ENCODE measurements at regions not wholly inside any gene's neighbourhood (a gene's known extent, or its start where the extent isn't known, plus 50 kb on each side); places are given as distances from the start of the nearest gene placed in this dataset.
"Not testable (repeated sequence)": the region's sequence is repeated elsewhere in the genome, so short reads cannot be mapped to it uniquely, and the experiment has no call there.

DNA sequence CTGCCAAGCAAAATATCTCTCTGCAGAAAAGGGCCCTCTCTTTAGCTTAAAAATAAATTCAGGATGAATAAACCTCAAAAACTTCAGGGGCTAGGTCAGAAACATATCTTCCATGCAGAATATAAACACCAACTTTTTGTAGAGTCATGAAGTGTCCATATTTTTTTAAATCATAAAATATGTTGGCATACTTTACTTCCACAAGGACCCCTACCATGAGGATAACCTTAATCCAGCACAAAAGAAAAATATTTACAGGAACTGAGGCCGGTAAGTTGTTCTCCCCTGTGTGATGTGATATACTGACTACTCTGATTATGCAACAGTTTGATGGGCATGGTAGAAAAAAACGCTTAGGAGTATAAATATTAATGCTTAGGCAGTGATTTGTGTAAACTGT, 264.8 kb upstream of the CDH11 start:
- Histone ChIP-seq H3K4me3 (ENCODE audit: low read length in 2 of 2) (no peak overlapping the region), H3K36me3 (ENCODE audit: control insufficient read depth in 1 of 2, insufficient read depth in 2 of 2, low read length in 1 of 2) (no peaks in the 10 kb centered on the region), H3K9me3 (ENCODE audit: control insufficient read depth, low read length) (no peaks in the 10 kb centered on the region), H3K27me3 (ENCODE audit: control insufficient read depth in 1 of 2, insufficient read depth in 2 of 2, low read length in 1 of 2) (no peaks in the 10 kb centered on the region), H3K27ac (ENCODE audit: low read depth in 1 of 2, low read length in 2 of 2) (no peak overlapping the region), H3K4me1 (ENCODE audit: control insufficient read depth in 1 of 2, insufficient read depth in 2 of 2, low read length in 2 of 2) (peaks cover 0 to 5% of the 10 kb centered on the region in 2 donors)
- ATAC-seq (ENCODE audit: low FRiP score) = no peak
- intact Hi-C loops (cut with DNase I) = loop anchor here in 1 of 2 donors (10.0 kb wide), 1 partner anchor 262 kb away; the partner anchor contains the start of gene CDH11
- DNase-seq = no peak
- WGBS, 2 donors = 6% methylated on average over 2 of the region's 2 CpGs

DNA sequence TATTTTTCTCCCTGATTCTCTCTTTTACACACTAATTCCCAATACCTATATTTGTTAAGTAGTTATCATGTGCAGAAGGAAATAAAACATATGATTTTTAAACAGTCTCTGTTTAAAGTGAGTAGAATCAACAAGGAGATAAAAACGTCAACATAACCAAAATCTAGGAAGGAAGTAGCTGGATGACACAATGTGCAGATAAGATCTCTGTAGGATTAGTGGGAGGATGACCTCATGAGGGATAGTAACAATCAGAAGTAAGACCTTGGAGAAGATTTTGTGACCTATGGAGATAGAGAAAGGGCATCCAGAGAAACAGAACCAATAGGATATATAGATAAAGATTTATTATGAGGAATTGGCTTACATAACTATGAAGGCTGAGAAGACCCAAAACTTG, 262.6 kb upstream of the CDH11 start:
- Histone ChIP-seq H3K27ac (ENCODE audit: low read depth in 1 of 2, low read length in 2 of 2) (no peak overlapping the region), H3K4me3 (ENCODE audit: low read length in 2 of 2) (no peak overlapping the region), H3K4me1 (ENCODE audit: control insufficient read depth in 1 of 2, insufficient read depth in 2 of 2, low read length in 2 of 2) (peaks cover 0 to 5% of the 10 kb centered on the region in 2 donors), H3K27me3 (ENCODE audit: control insufficient read depth in 1 of 2, insufficient read depth in 2 of 2, low read length in 1 of 2) (no peaks in the 10 kb centered on the region), H3K36me3 (ENCODE audit: control insufficient read depth in 1 of 2, insufficient read depth in 2 of 2, low read length in 1 of 2) (no peaks in the 10 kb centered on the region), H3K9me3 (ENCODE audit: control insufficient read depth, low read length) (no peaks in the 10 kb centered on the region)
- WGBS, 2 donors = 57 to 58% methylated on average over 1 of the region's 1 CpG
- ATAC-seq (ENCODE audit: low FRiP score) (no peak), DNase-seq (no peak)
- intact Hi-C loops (cut with DNase I) = loop anchor here in 1 of 2 donors (10.0 kb wide), 1 partner anchor 260 kb away; the partner anchor contains the start of gene CDH11

DNA sequence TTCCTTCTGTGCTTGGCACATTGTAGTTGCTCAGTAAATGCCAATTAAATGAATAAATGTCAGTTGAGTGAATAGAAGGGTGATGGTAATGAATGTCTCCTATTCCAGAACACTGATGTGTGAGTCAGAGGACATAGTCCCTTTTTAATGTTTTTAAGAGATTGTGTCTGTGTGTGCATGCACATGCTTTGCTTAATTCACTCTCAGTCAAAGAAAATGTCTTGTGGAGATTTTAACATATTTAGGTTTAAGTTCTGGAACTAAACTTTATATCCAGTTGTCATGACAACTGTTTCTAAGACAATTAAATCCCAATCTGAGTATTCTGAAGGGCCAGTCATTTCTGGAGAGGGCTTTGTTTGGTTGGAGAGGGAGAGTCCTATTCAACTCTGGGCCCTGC, 255.3 kb upstream of the CDH11 start:
- no peak for ATAC-seq (ENCODE audit: low FRiP score)
- Histone ChIP-seq H3K27me3 (ENCODE audit: control insufficient read depth in 1 of 2, insufficient read depth in 2 of 2, low read length in 1 of 2) (no peaks in the 10 kb centered on the region), H3K4me3 (ENCODE audit: low read length in 2 of 2) (no peak overlapping the region), H3K27ac (ENCODE audit: low read depth in 1 of 2, low read length in 2 of 2) (no peak overlapping the region), H3K4me1 (ENCODE audit: control insufficient read depth in 1 of 2, insufficient read depth in 2 of 2, low read length in 2 of 2) (peaks cover 0 to 3% of the 10 kb centered on the region in 2 donors), H3K9me3 (ENCODE audit: control insufficient read depth, low read length) (no peaks in the 10 kb centered on the region), H3K36me3 (ENCODE audit: control insufficient read depth in 1 of 2, insufficient read depth in 2 of 2, low read length in 1 of 2) (no peaks in the 10 kb centered on the region)
- no peak for DNase-seq
- intact Hi-C loops (cut with DNase I) = no loop called here

- H3K27ac ChIP-seq (ENCODE audit: low read depth in 1 of 2, low read length in 2 of 2) = no peak overlapping the region
- 97% methylated on average over 3 of the region's 3 CpGs for WGBS, 2 donors
- DNase-seq (no peak), ATAC-seq (ENCODE audit: low FRiP score) (no peak)
- no peaks in the 10 kb centered on the region for H3K9me3 ChIP-seq (ENCODE audit: control insufficient read depth, low read length)
- H3K4me3 ChIP-seq (ENCODE audit: low read length in 2 of 2) = no peak overlapping the region
- peaks cover 0 to 3% of the 10 kb centered on the region in 2 donors for H3K4me1 ChIP-seq (ENCODE audit: control insufficient read depth in 1 of 2, insufficient read depth in 2 of 2, low read length in 2 of 2)
- intact Hi-C loops (cut with DNase I) = no loop called here
- H3K27me3 ChIP-seq (ENCODE audit: control insufficient read depth in 1 of 2, insufficient read depth in 2 of 2, low read length in 1 of 2) = no peaks in the 10 kb centered on the region
- no peaks in the 10 kb centered on the region for H3K36me3 ChIP-seq (ENCODE audit: control insufficient read depth in 1 of 2, insufficient read depth in 2 of 2, low read length in 1 of 2)
Observed at GRCh38 chr16:65376601-65377000, 254.7 kb upstream of the CDH11 start.

GRCh38 chr16:65375651-65376050, 253.8 kb upstream of the CDH11 start:
- no peak overlapping the region for H3K27ac ChIP-seq (ENCODE audit: low read depth in 1 of 2, low read length in 2 of 2)
- DNase-seq (no peak), ATAC-seq (ENCODE audit: low FRiP score) (no peak)
- 91 to 94% methylated on average over 1 of the region's 1 CpG for WGBS, 2 donors
- H3K36me3 ChIP-seq (ENCODE audit: control insufficient read depth in 1 of 2, insufficient read depth in 2 of 2, low read length in 1 of 2) = no peaks in the 10 kb centered on the region
- intact Hi-C loops (cut with DNase I) = no loop called here
- no peaks in the 10 kb centered on the region for H3K9me3 ChIP-seq (ENCODE audit: control insufficient read depth, low read length)
- H3K4me1 ChIP-seq (ENCODE audit: control insufficient read depth in 1 of 2, insufficient read depth in 2 of 2, low read length in 2 of 2) = peaks cover 0 to 3% of the 10 kb centered on the region in 2 donors
- H3K27me3 ChIP-seq (ENCODE audit: control insufficient read depth in 1 of 2, insufficient read depth in 2 of 2, low read length in 1 of 2) = no peaks in the 10 kb centered on the region
- no peak overlapping the region for H3K4me3 ChIP-seq (ENCODE audit: low read length in 2 of 2)

- no peak overlapping the region for H3K27ac ChIP-seq (ENCODE audit: low read depth in 1 of 2, low read length in 2 of 2)
- no peaks in the 10 kb centered on the region for H3K9me3 ChIP-seq (ENCODE audit: control insufficient read depth, low read length)
- H3K36me3 ChIP-seq (ENCODE audit: control insufficient read depth in 1 of 2, insufficient read depth in 2 of 2, low read length in 1 of 2) = no peaks in the 10 kb centered on the region
- intact Hi-C loops (cut with DNase I) = no loop called here
- peaks cover 0 to 3% of the 10 kb centered on the region in 2 donors for H3K4me1 ChIP-seq (ENCODE audit: control insufficient read depth in 1 of 2, insufficient read depth in 2 of 2, low read length in 2 of 2)
- DNase-seq (no peak), ATAC-seq (ENCODE audit: low FRiP score) (no peak)
- no peak overlapping the region for H3K4me3 ChIP-seq (ENCODE audit: low read length in 2 of 2)
- 44 to 56% methylated on average over 3 of the region's 3 CpGs for WGBS, 2 donors
- no peaks in the 10 kb centered on the region for H3K27me3 ChIP-seq (ENCODE audit: control insufficient read depth in 1 of 2, insufficient read depth in 2 of 2, low read length in 1 of 2)
Observed at GRCh38 chr16:65373097-65373496, 251.2 kb upstream of the CDH11 start.

GRCh38 chr16:65372171-65372570, 250.3 kb upstream of the CDH11 start:
- no peaks in the 10 kb centered on the region for H3K27me3 ChIP-seq (ENCODE audit: control insufficient read depth in 1 of 2, insufficient read depth in 2 of 2, low read length in 1 of 2)
- H3K9me3 ChIP-seq (ENCODE audit: control insufficient read depth, low read length) = no peaks in the 10 kb centered on the region
- H3K4me1 ChIP-seq (ENCODE audit: control insufficient read depth in 1 of 2, insufficient read depth in 2 of 2, low read length in 2 of 2) = peaks cover 0 to 3% of the 10 kb centered on the region in 2 donors
- DNase-seq (no peak), ATAC-seq (ENCODE audit: low FRiP score) (no peak)
- no peaks in the 10 kb centered on the region for H3K36me3 ChIP-seq (ENCODE audit: control insufficient read depth in 1 of 2, insufficient read depth in 2 of 2, low read length in 1 of 2)
- H3K27ac ChIP-seq (ENCODE audit: low read depth in 1 of 2, low read length in 2 of 2) = no peak overlapping the region
- H3K4me3 ChIP-seq (ENCODE audit: low read length in 2 of 2) = no peak overlapping the region
- intact Hi-C loops (cut with DNase I) = no loop called here

DNA sequence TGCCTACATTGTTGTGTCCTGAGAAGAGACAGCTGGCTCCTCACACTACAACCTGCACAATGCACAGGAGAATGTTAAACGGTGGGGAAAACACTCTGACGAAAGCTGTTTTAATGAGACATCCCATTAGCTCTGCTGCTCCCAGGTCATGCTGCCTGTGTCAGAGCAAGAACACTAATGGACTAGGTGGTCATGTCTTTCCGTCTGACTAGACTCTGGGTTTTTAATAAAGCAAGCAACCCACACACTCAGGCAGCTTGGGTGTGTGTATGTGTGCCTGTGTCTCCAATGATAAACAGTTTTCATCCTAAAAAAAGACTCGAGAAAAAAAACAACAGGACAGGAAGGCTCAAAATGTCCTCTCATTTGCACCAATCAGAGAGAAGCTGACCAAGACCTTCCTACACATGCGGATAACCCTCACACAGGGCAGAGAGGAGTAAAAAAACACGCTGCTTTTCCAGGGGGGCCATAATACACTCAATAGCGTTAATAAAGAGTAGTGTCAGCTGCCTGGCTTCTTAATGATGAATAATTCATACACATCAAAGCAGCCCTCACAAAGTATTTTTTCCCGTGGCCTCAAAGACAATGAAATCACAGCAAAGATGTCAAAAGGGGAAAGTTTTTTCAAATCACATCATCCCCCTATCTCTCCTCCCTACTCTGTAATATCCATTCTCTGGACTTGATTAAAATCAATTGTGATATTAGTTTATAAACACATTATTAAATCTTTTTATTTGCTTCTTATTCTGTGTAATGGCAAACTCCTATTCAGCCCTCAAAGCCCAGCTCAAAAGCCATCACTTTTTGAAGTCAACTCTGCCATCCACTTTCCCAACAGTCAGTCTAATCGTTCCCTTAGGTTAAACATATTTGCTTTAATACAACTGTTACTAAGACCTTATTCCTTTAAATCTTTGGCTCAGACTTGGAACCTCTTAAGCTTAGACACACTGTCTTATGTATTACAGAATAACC, 244.2 kb upstream of the CDH11 start:
- Histone ChIP-seq H3K9me3 (ENCODE audit: control insufficient read depth, low read length) (no peaks in the 10 kb centered on the region), H3K27ac (ENCODE audit: low read depth in 1 of 2, low read length in 2 of 2) (no peak overlapping the region), H3K27me3 (ENCODE audit: control insufficient read depth in 1 of 2, insufficient read depth in 2 of 2, low read length in 1 of 2) (no peaks in the 10 kb centered on the region), H3K4me1 (ENCODE audit: control insufficient read depth in 1 of 2, insufficient read depth in 2 of 2, low read length in 2 of 2) (no peaks in the 10 kb centered on the region), H3K4me3 (ENCODE audit: low read length in 2 of 2) (no peak overlapping the region), H3K36me3 (ENCODE audit: control insufficient read depth in 1 of 2, insufficient read depth in 2 of 2, low read length in 1 of 2) (no peaks in the 10 kb centered on the region)
- 89% methylated on average over 9 of the region's 9 CpGs for WGBS, 2 donors
- DNase-seq (no peak), ATAC-seq (ENCODE audit: low FRiP score) (no peak)
- intact Hi-C loops (cut with DNase I) = no loop called here

- H3K4me3 ChIP-seq (ENCODE audit: low read length in 2 of 2); H3K4me1 ChIP-seq (ENCODE audit: control insufficient read depth in 1 of 2, insufficient read depth in 2 of 2, low read length in 2 of 2); H3K27ac ChIP-seq (ENCODE audit: low read depth in 1 of 2, low read length in 2 of 2); DNase-seq; H3K9me3 ChIP-seq (ENCODE audit: control insufficient read depth, low read length); ATAC-seq (ENCODE audit: low FRiP score); H3K27me3 ChIP-seq (ENCODE audit: control insufficient read depth in 1 of 2, insufficient read depth in 2 of 2, low read length in 1 of 2); H3K36me3 ChIP-seq (ENCODE audit: control insufficient read depth in 1 of 2, insufficient read depth in 2 of 2, low read length in 1 of 2); intact Hi-C loops (cut with DNase I): not testable (repeated sequence)
- 97 to 98% methylated on average over 14 of the region's 14 CpGs for WGBS, 2 donors
Observed at GRCh38 chr16:65356721-65357120, 234.9 kb upstream of the CDH11 start.
